IMR-90 (cell line): ENCODE measurements at regions not wholly inside any gene's neighbourhood (a gene's known extent, or its start where the extent isn't known, plus 50 kb on each side); places are given as distances from the start of the nearest gene placed in this dataset.

Experiments used
- ATAC-seq: fragments of 200-7000 bp; cut with Tn5 transposase; 2 replicates; pipeline ENCODE4 v1.9.1; 2020; ENCODE audit warnings: low read depth, mild to moderate bottlenecking, moderate library complexity
- BruUV-seq: library from RNA; stranded (reverse); fragments of 400-500 nt; replicated peaks from 2 replicates; lab custom pipeline; 2021; lab: Mats Ljungman, UMichigan
- CTCF ChIA-PET: fragments of 300-600 bp; formaldehyde crosslinking; extraction: SDS; loops from one replicate; lab custom pipeline; 2021; ENCODE audit warnings: antibody characterized with exemption; lab: Yijun Ruan, JAX
- POLR2A ChIA-PET: fragments of 300-600 bp; sonication (Branson Sonifier 250); formaldehyde crosslinking; loops from one replicate; lab custom pipeline; 2022; ENCODE audit warnings: antibody characterized with exemption; ENCODE audit not compliant: unreplicated experiment; lab: Charles Lee
- DNase-seq: peaks from one replicate; pipeline ENCODE4 v3.0.0; 2013
- H2AFZ ChIP-seq: replicated peaks from 2 replicates; pipeline ENCODE3; 2013; ENCODE audit warnings: low read length, mild to moderate bottlenecking; ENCODE audit not compliant: poor library complexity
- H2AK5ac ChIP-seq: 2 replicates; pipeline ENCODE4 v1.6.1; 2013; ENCODE audit warnings: low read depth, low read length, inconsistent platforms
- H2AK9ac ChIP-seq: replicated peaks from 2 replicates; pipeline ENCODE3; 2013; ENCODE audit warnings: mild to moderate bottlenecking, low read depth, low read length, moderate library complexity; ENCODE audit not compliant: poor library complexity
- H2BK120ac ChIP-seq: 2 replicates; pipeline ENCODE4 v1.6.1; 2013; ENCODE audit warnings: low read depth, low read length, inconsistent platforms
- H2BK15ac ChIP-seq: 3 replicates; pipeline ENCODE4 v1.6.1; 2013; ENCODE audit warnings: low read depth, low read length, inconsistent platforms
- H2BK20ac ChIP-seq: 2 replicates; pipeline ENCODE4 v1.6.1; 2013; ENCODE audit warnings: low read depth, mild to moderate bottlenecking, inconsistent platforms, low read length, moderate library complexity
- H2BK5ac ChIP-seq: 2 replicates; pipeline ENCODE4 v1.6.1; 2013; ENCODE audit warnings: mild to moderate bottlenecking, low read depth, low read length, inconsistent platforms; ENCODE audit not compliant: poor library complexity, severe bottlenecking
- H3K14ac ChIP-seq: replicated peaks from 2 replicates; pipeline ENCODE4 v1.6.1; 2013; ENCODE audit warnings: low read depth, low read length, inconsistent platforms
- H3K18ac ChIP-seq: 2 replicates; pipeline ENCODE4 v1.6.1; 2013; ENCODE audit warnings: low read depth, low read length, control low read depth
- H3K23ac ChIP-seq: 2 replicates; pipeline ENCODE4 v1.6.1; 2013; ENCODE audit warnings: low read depth, low read length, inconsistent platforms
- H3K27ac ChIP-seq: 2 replicates; pipeline ENCODE4 v1.5.1; 2013; ENCODE audit warnings: mild to moderate bottlenecking, control low read depth, low read length; ENCODE audit not compliant: insufficient read depth
- H3K27me3 ChIP-seq: 2 replicates; pipeline ENCODE4 v1.6.1; 2013; ENCODE audit warnings: low read length; ENCODE audit not compliant: control insufficient read depth, insufficient read depth
- H3K36me3 ChIP-seq: 2 replicates; pipeline ENCODE4 v1.6.1; 2013; ENCODE audit warnings: low read length, mixed read lengths; ENCODE audit not compliant: control insufficient read depth, insufficient read depth
- H3K4ac ChIP-seq: 2 replicates; pipeline ENCODE4 v1.6.1; 2013; ENCODE audit warnings: low read depth, low read length, inconsistent platforms
- H3K4me1 ChIP-seq: 2 replicates; pipeline ENCODE4 v1.6.1; 2013; ENCODE audit warnings: low read length, mixed read lengths; ENCODE audit not compliant: control insufficient read depth, insufficient read depth
- H3K4me2 ChIP-seq: 2 replicates; pipeline ENCODE4 v1.6.1; 2013; ENCODE audit warnings: low read depth, mild to moderate bottlenecking, control low read depth, low read length, moderate library complexity
- H3K4me3 ChIP-seq: 2 replicates; pipeline ENCODE4 v1.5.1; 2013; ENCODE audit warnings: low read depth, mild to moderate bottlenecking, control low read depth, low read length, moderate library complexity; ENCODE audit not compliant: insufficient read depth
- H3K56ac ChIP-seq: 2 replicates; pipeline ENCODE4 v1.6.1; 2013; ENCODE audit warnings: low read length, inconsistent platforms; ENCODE audit not compliant: insufficient read depth; ENCODE audit errors: extremely low read depth
- H3K79me1 ChIP-seq, 2 experiments: 2 replicates each; pipeline ENCODE4 v1.6.1; 2013; ENCODE audit warnings: low read length in 2 of 2, inconsistent platforms in 1 of 2, low read depth in 1 of 2
- H3K9ac ChIP-seq: 2 replicates; pipeline ENCODE4 v1.6.1; 2013; ENCODE audit warnings: low read depth, low read length, control low read depth
- H3K9me1 ChIP-seq: 2 replicates; pipeline ENCODE4 v1.6.1; 2013; ENCODE audit warnings: low read length, inconsistent platforms; ENCODE audit not compliant: insufficient read depth
- H3K9me3 ChIP-seq: 2 replicates; pipeline ENCODE4 v1.6.1; 2013; ENCODE audit warnings: low read length; ENCODE audit not compliant: control insufficient read depth, insufficient read depth
- H4K20me1 ChIP-seq: 2 replicates; pipeline ENCODE4 v1.6.1; 2013; ENCODE audit warnings: low read length, inconsistent platforms; ENCODE audit not compliant: insufficient read depth
- H4K5ac ChIP-seq: 2 replicates; pipeline ENCODE4 v1.6.1; 2013; ENCODE audit warnings: mild to moderate bottlenecking, low read depth, low read length, control low read depth
- H4K8ac ChIP-seq, 2 experiments: 2 replicates each; pipeline ENCODE4 v1.6.1; 2013; ENCODE audit warnings: low read depth in 2 of 2, low read length in 2 of 2, control low read depth in 1 of 2, inconsistent platforms in 1 of 2
- H4K91ac ChIP-seq: 2 replicates; pipeline ENCODE4 v1.6.1; 2013; ENCODE audit warnings: low read depth, low read length, inconsistent platforms; ENCODE audit not compliant: insufficient read depth
- BHLHE40 ChIP-seq: fragments of 150-350 bp; IDR thresholded peaks from 2 replicates; pipeline ENCODE4 v1.6.1; 2016; ENCODE audit warnings: mild to moderate bottlenecking, low read depth, low read length
- CEBPB ChIP-seq: IDR thresholded peaks from 2 replicates; pipeline ENCODE4 v1.6.1; 2012; ENCODE audit warnings: low read depth, low read length, improper control_type of control experiment
- CHD1 ChIP-seq: IDR thresholded peaks from 2 replicates; pipeline ENCODE4 v1.6.1; 2012; ENCODE audit warnings: low read depth, low read length, improper control_type of control experiment
- FOS ChIP-seq: fragments of 150-350 bp; IDR thresholded peaks from 2 replicates; pipeline ENCODE4 v1.6.1; 2016; ENCODE audit warnings: low read depth, low read length
- MAFK ChIP-seq: IDR thresholded peaks from 2 replicates; pipeline ENCODE4 v1.6.1; 2012; ENCODE audit warnings: low read depth, low read length, improper control_type of control experiment
- MXI1 ChIP-seq: IDR thresholded peaks from 2 replicates; pipeline ENCODE4 v1.6.1; 2012; ENCODE audit warnings: low read depth, mild to moderate bottlenecking, low read length, moderate library complexity, borderline replicate concordance
- POLR2A ChIP-seq: IDR thresholded peaks from 2 replicates; pipeline ENCODE4 v1.6.1; 2012; ENCODE audit warnings: mild to moderate bottlenecking, low read depth, low read length
- RCOR1 ChIP-seq: IDR thresholded peaks from 2 replicates; pipeline ENCODE4 v1.6.1; 2012; ENCODE audit warnings: mild to moderate bottlenecking, low read length, improper control_type of control experiment; ENCODE audit not compliant: insufficient replicate concordance
- RFX5 ChIP-seq: IDR thresholded peaks from 2 replicates; pipeline ENCODE4 v1.8.0; 2012; ENCODE audit warnings: low read depth, mild to moderate bottlenecking, low read length, moderate library complexity
- SMC3 ChIP-seq: fragments of 150-350 bp; IDR thresholded peaks from 2 replicates; pipeline ENCODE4 v1.6.1; 2016; ENCODE audit warnings: low read depth, mild to moderate bottlenecking, antibody characterized with exemption, low read length, moderate library complexity
- WGBS, 2 experiments: methylation state at CpG; one replicate each; pipeline versions ENCODE4 v1.1.5 to v1.1.7; 2013; ENCODE audit warnings: missing lambda C conversion rate in 2 of 2; ENCODE audit not compliant: insufficient read length in 1 of 2; ENCODE audit errors: extremely low coverage in 2 of 2; 5-methylcytosine and 5-hydroxymethylcytosine counted together
- dilution Hi-C: fragments of 300-500 bp; cut with HindIII; formaldehyde crosslinking; loops from one replicate; pipeline ENCODE4 v1.14.3; 2018; ENCODE audit warnings: low sequenced_read_pairs; ENCODE audit not compliant: unreplicated experiment
- in situ Hi-C: fragments of 300-500 bp; cut with MboI; formaldehyde crosslinking; loops from 3 replicates; pipeline ENCODE4 v1.14.3; 2019; ENCODE audit warnings: low sequenced_read_pairs, inconsistent platforms, mixed read lengths
- intact Hi-C: fragments of 100-400 bp; cut with micrococcal nuclease; formaldehyde crosslinking; loops from 2 replicates; pipeline ENCODE4 v1.10.0; 2022
- TF ChIP-seq, protein P1 (sequence below): fragments of 150-350 bp; IDR thresholded peaks from 2 replicates; pipeline ENCODE4 v1.6.1; 2016; ENCODE audit warnings: low read depth, mild to moderate bottlenecking, low read length, moderate library complexity, borderline replicate concordance
- TF ChIP-seq, protein P2 (sequence below): conservative IDR thresholded peaks from 2 replicates; pipeline ENCODE4 v1.5.1; 2012; ENCODE audit warnings: mild to moderate bottlenecking, low read depth, low read length, improper control_type of control experiment

GRCh38 chr22:27588915-27589314 is 212.6 kb downstream of the MN1 start:
- no peak overlapping the region for H3K4ac ChIP-seq
- peaks cover 4% of the 10 kb centered on the region; the same call in 1 of the 2 replicates for H3K9me1 ChIP-seq
- no peak overlapping the region for H3K4me3 ChIP-seq
- intact Hi-C loops = no loop called here
- H2AFZ ChIP-seq = no peak overlapping the region
- no peaks in the 10 kb centered on the region for H3K4me1 ChIP-seq
- DNase-seq = no peak
- H3K79me1 ChIP-seq = no peaks in the 10 kb centered on the region
- no peak overlapping the region for H3K4me2 ChIP-seq
- in situ Hi-C loops = no loop called here
- H3K56ac ChIP-seq = no peak overlapping the region
- no peak for ATAC-seq
- no peak overlapping the region for H4K8ac ChIP-seq
- H3K9ac ChIP-seq = no peak overlapping the region
- H3K18ac ChIP-seq = no peak overlapping the region
- ChIA-PET CTCF (no interaction called here), POLR2A (no interaction called here)
- H3K36me3 ChIP-seq = no peaks in the 10 kb centered on the region
- H4K20me1 ChIP-seq = no peaks in the 10 kb centered on the region
- no peak overlapping the region for H3K14ac ChIP-seq
- H3K23ac ChIP-seq = no peak overlapping the region
- dilution Hi-C loops = no loop called here
- H2BK20ac ChIP-seq = no peak overlapping the region
- peaks cover 29% of the 10 kb centered on the region for H3K27me3 ChIP-seq
- no peak overlapping the region for H3K27ac ChIP-seq
- H4K5ac ChIP-seq = no peak overlapping the region
- H2BK15ac ChIP-seq = no peak overlapping the region
- peaks cover 2% of the 10 kb centered on the region for H3K9me3 ChIP-seq
- H2BK120ac ChIP-seq = no peak overlapping the region
- H2AK9ac ChIP-seq = no peak overlapping the region
- 100% methylated on average over 2 of the region's 2 CpGs; no CpG with 5 or more reads in 1 of the 2 experiments for WGBS, 2 experiments
- no peak overlapping the region for H4K91ac ChIP-seq
- no TSS peak for BruUV-seq
- no peak for TF ChIP-seq CHD1
- TF ChIP-seq BHLHE40 = no peak
- TF ChIP-seq MXI1 = no peak
- TF ChIP-seq RFX5 = no peak
- TF ChIP-seq, protein P1, sequence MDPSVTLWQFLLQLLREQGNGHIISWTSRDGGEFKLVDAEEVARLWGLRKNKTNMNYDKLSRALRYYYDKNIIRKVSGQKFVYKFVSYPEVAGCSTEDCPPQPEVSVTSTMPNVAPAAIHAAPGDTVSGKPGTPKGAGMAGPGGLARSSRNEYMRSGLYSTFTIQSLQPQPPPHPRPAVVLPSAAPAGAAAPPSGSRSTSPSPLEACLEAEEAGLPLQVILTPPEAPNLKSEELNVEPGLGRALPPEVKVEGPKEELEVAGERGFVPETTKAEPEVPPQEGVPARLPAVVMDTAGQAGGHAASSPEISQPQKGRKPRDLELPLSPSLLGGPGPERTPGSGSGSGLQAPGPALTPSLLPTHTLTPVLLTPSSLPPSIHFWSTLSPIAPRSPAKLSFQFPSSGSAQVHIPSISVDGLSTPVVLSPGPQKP = no peak
- TF ChIP-seq MAFK = no peak
- TF ChIP-seq POLR2A = no peak
- TF ChIP-seq, protein P2, sequence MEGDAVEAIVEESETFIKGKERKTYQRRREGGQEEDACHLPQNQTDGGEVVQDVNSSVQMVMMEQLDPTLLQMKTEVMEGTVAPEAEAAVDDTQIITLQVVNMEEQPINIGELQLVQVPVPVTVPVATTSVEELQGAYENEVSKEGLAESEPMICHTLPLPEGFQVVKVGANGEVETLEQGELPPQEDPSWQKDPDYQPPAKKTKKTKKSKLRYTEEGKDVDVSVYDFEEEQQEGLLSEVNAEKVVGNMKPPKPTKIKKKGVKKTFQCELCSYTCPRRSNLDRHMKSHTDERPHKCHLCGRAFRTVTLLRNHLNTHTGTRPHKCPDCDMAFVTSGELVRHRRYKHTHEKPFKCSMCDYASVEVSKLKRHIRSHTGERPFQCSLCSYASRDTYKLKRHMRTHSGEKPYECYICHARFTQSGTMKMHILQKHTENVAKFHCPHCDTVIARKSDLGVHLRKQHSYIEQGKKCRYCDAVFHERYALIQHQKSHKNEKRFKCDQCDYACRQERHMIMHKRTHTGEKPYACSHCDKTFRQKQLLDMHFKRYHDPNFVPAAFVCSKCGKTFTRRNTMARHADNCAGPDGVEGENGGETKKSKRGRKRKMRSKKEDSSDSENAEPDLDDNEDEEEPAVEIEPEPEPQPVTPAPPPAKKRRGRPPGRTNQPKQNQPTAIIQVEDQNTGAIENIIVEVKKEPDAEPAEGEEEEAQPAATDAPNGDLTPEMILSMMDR = no peak
- no peak for TF ChIP-seq CEBPB
- TF ChIP-seq SMC3 = no peak
- TF ChIP-seq FOS = no peak
- TF ChIP-seq RCOR1 = no peak
- no peak overlapping the region for H2AK5ac ChIP-seq
- no peak overlapping the region for H2BK5ac ChIP-seq
